ENCODE measurements at regions not wholly inside any gene's neighbourhood (a gene's known extent, or its start where the extent isn't known, plus 50 kb on each side); places are given as distances from the start of the nearest gene placed in this dataset.

DNA sequence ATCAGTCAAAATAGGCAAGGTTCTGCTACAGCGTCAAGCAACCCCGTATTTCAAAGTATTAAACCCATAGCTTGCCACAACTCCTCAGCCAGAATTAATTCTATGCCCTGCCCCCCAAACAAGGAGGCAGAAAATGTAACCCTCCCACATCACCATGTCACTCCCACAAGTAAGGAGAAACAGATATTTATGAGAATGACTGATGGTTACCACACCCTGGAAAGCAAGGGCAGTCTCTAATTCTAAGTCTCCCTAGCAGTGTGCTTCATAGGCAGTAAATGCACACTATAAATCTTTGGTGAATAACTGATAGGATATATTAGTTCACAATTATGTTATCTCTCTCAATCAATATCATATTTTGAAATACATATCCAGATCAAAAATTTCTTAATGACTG is 228.0 kb upstream of the SLC14A2 start:
- TF ChIP-seq, protein P1, sequence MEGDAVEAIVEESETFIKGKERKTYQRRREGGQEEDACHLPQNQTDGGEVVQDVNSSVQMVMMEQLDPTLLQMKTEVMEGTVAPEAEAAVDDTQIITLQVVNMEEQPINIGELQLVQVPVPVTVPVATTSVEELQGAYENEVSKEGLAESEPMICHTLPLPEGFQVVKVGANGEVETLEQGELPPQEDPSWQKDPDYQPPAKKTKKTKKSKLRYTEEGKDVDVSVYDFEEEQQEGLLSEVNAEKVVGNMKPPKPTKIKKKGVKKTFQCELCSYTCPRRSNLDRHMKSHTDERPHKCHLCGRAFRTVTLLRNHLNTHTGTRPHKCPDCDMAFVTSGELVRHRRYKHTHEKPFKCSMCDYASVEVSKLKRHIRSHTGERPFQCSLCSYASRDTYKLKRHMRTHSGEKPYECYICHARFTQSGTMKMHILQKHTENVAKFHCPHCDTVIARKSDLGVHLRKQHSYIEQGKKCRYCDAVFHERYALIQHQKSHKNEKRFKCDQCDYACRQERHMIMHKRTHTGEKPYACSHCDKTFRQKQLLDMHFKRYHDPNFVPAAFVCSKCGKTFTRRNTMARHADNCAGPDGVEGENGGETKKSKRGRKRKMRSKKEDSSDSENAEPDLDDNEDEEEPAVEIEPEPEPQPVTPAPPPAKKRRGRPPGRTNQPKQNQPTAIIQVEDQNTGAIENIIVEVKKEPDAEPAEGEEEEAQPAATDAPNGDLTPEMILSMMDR (IDR thresholded peaks at IDR 0.05 in 4 of 5, conservative IDR thresholded peaks at IDR 0.05 in 1 of 5) = no peak
- TF ChIP-seq POLR2A (IDR thresholded peaks at IDR 0.05) = no peak
